Endothelial cell of hepatic sinusoid (primary cell): ENCODE measurements at regions not wholly inside any gene's neighbourhood (a gene's known extent, or its start where the extent isn't known, plus 50 kb on each side); places are given as distances from the start of the nearest gene placed in this dataset.
"Not testable (repeated sequence)": the region's sequence is repeated elsewhere in the genome, so short reads cannot be mapped to it uniquely, and the experiment has no call there.

ENCODE experiments used
- in situ Hi-C: cut with HindIII; loops from 2 replicates; pipeline ENCODE4 v1.10.0; 2017; ENCODE audit warnings: low sequenced_read_pairs

GRCh38 chr3:191809326-191809949 is 348.5 kb downstream of the PYDC2 start:
- in situ Hi-C loops: no loop called here

- in situ Hi-C loops: no loop called here
Measured at GRCh38 chr3:191813245-191813644, 352.3 kb downstream of the PYDC2 start.

- in situ Hi-C loops: no loop called here
Measured at GRCh38 chr3:191848818-191849217, 387.9 kb downstream of the PYDC2 start.

GRCh38 chr3:191859531-191859930 is 398.6 kb downstream of the PYDC2 start:
- in situ Hi-C loops: no loop called here

GRCh38 chr3:191869738-191870415 is 408.9 kb downstream of the PYDC2 start:
- in situ Hi-C loops: no loop called here

- in situ Hi-C loops: no loop called here
Measured at GRCh38 chr3:191873736-191874135, 412.8 kb downstream of the PYDC2 start.

- in situ Hi-C loops: no loop called here
Measured at GRCh38 chr3:191882289-191882688, 421.3 kb downstream of the PYDC2 start.

- in situ Hi-C loops: no loop called here
Measured at GRCh38 chr3:191884132-191884531, 423.2 kb downstream of the PYDC2 start.

- in situ Hi-C loops: no loop called here
Measured at GRCh38 chr3:191889106-191889505, 428.1 kb downstream of the PYDC2 start.

GRCh38 chr3:191889756-191890155 is 428.8 kb downstream of the PYDC2 start:
- in situ Hi-C loops: no loop called here

- in situ Hi-C loops: no loop called here
Measured at GRCh38 chr3:191894406-191894805, 433.4 kb downstream of the PYDC2 start.

GRCh38 chr3:191901741-191902140 is 440.8 kb downstream of the PYDC2 start:
- in situ Hi-C loops: no loop called here

- in situ Hi-C loops: no loop called here
Measured at GRCh38 chr3:191912616-191913204, 451.7 kb downstream of the PYDC2 start.

GRCh38 chr3:191915712-191916111 is 454.7 kb downstream of the PYDC2 start:
- in situ Hi-C loops: no loop called here

GRCh38 chr3:191919491-191920026 is 458.6 kb downstream of the PYDC2 start:
- in situ Hi-C loops: no loop called here

GRCh38 chr3:191922570-191922969 is 461.6 kb downstream of the PYDC2 start:
- in situ Hi-C loops: no loop called here

GRCh38 chr3:191927183-191927817 is 466.3 kb downstream of the PYDC2 start:
- in situ Hi-C loops: not testable (repeated sequence)

GRCh38 chr3:191927998-191928397 is 467.0 kb downstream of the PYDC2 start:
- in situ Hi-C loops: not testable (repeated sequence)

- in situ Hi-C loops: no loop called here
Measured at GRCh38 chr3:191944835-191945234, 483.9 kb downstream of the PYDC2 start.

- in situ Hi-C loops: no loop called here
Measured at GRCh38 chr3:191952186-191952585, 491.2 kb downstream of the PYDC2 start.

- in situ Hi-C loops: no loop called here
Measured at GRCh38 chr3:191952609-191953008, 491.6 kb downstream of the PYDC2 start.
